OCI-LY3 (cell line): ENCODE measurements at regions not wholly inside any gene's neighbourhood (a gene's known extent, or its start where the extent isn't known, plus 50 kb on each side); places are given as distances from the start of the nearest gene placed in this dataset.

Experiments
- H2AFZ ChIP-seq: fragments of 200-600, 300-600 bp; shearing (Covaris generic); 2 replicates; pipeline ENCODE4 v1.6.0; 2014; ENCODE audit warnings: antibody characterized with exemption, low read depth, low read length
- H3K27ac ChIP-seq: fragments of 200-600, 300-600 bp; sonication (generic); 2 replicates; pipeline ENCODE4 v1.5.1; 2014; ENCODE audit warnings: mild to moderate bottlenecking, low read length, moderate library complexity, mixed read lengths
- H3K27me3 ChIP-seq: fragments of 200-600, 300-600 bp; sonication (generic); 2 replicates; pipeline ENCODE4 v1.6.1; 2014; ENCODE audit warnings: low read depth, low read length, mixed read lengths
- H3K36me3 ChIP-seq: fragments of 200-600, 300-600 bp; sonication (generic); replicated peaks from 2 replicates; pipeline ENCODE3; 2014; ENCODE audit warnings: low read depth, low read length, mixed read lengths
- H3K4me1 ChIP-seq: fragments of 300-600, 200-600 bp; sonication (generic); 2 replicates; pipeline ENCODE4 v1.6.1; 2014; ENCODE audit warnings: low read length, mixed read lengths
- H3K4me2 ChIP-seq: fragments of 200-600, 300-600 bp; sonication (generic); 2 replicates; pipeline ENCODE4 v1.6.1; 2014; ENCODE audit warnings: low read length, mixed read lengths
- H3K4me3 ChIP-seq: fragments of 300-600, 200-600 bp; sonication (generic); 2 replicates; pipeline ENCODE4 v1.5.1; 2014; ENCODE audit warnings: antibody characterized with exemption, mild to moderate bottlenecking, low read length, moderate library complexity
- H3K79me2 ChIP-seq: fragments of 300-600, 200-600 bp; shearing (Covaris generic); 2 replicates; pipeline ENCODE4 v1.6.1; 2014; ENCODE audit warnings: mild to moderate bottlenecking, low read length, mixed read lengths
- H3K9ac ChIP-seq: fragments of 300-600, 200-600 bp; shearing (Covaris generic); 2 replicates; pipeline ENCODE4 v1.6.0; 2014; ENCODE audit warnings: mild to moderate bottlenecking, low read length, moderate library complexity
- H3K9me3 ChIP-seq: fragments of 200-600, 300-600 bp; shearing (Covaris generic); 2 replicates; pipeline ENCODE4 v1.6.1; 2014; ENCODE audit warnings: low read length, mixed read lengths; ENCODE audit not compliant: insufficient read depth
- H4K20me1 ChIP-seq: fragments of 200-600, 300-600 bp; sonication (generic); 2 replicates; pipeline ENCODE4 v1.6.1; 2016; ENCODE audit warnings: low read length, mixed read lengths; ENCODE audit not compliant: insufficient read depth
- CTCF ChIP-seq: fragments of 200-600, 300-600 bp; sonication (generic); IDR thresholded peaks from 2 replicates; pipeline ENCODE4 v1.5.1; 2014; ENCODE audit warnings: antibody characterized with exemption, low read length, low read depth
- EZH2phosphoT487 ChIP-seq: fragments of 200-600 bp; shearing (Covaris generic); IDR thresholded peaks from 2 replicates; pipeline ENCODE4 v1.6.1; 2018; ENCODE audit warnings: antibody characterized with exemption, mixed run types, low read depth

- no peaks in the 10 kb centered on the region for H3K27me3 ChIP-seq
- no peak overlapping the region for H3K4me2 ChIP-seq
- H3K9me3 ChIP-seq = no peaks in the 10 kb centered on the region
- no peaks in the 10 kb centered on the region for H3K79me2 ChIP-seq
- no peaks in the 10 kb centered on the region for H3K4me1 ChIP-seq
- no peak overlapping the region for H2AFZ ChIP-seq
- H4K20me1 ChIP-seq = no peaks in the 10 kb centered on the region
- no peak overlapping the region for H3K4me3 ChIP-seq
- H3K9ac ChIP-seq = no peak overlapping the region
- H3K27ac ChIP-seq = no peak overlapping the region
- TF ChIP-seq CTCF = no peak
- no peaks in the 10 kb centered on the region for H3K36me3 ChIP-seq
Observed at GRCh38 chr12:59452259-59452658, 143.6 kb upstream of the SLC16A7 start.

DNA sequence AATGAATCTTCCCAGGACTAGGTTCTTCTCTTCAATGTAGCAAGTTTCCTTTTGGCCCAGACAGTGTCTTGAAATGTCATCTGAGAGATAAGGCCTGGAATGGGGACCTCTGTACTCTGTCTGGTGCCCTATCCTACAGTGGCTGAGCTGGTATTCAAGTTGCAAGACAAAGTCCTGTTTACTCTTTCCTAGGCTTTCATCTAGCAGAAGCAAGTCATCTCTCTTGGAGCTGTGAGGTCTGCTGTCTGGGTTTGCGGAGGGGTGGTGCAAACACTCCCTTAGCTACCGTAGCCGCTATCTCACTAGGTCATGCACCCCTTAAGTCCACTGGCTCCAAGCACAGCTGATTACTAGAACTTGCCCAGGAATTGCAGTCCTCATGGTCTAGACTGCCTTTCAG is 149.7 kb upstream of the SLC16A7 start:
- Histone ChIP-seq H3K9ac (no peak overlapping the region), H3K27me3 (no peaks in the 10 kb centered on the region), H3K4me2 (no peak overlapping the region), H4K20me1 (no peaks in the 10 kb centered on the region), H3K79me2 (no peaks in the 10 kb centered on the region), H3K4me1 (no peaks in the 10 kb centered on the region), H3K27ac (no peak overlapping the region), H3K4me3 (no peak overlapping the region), H3K9me3 (no peaks in the 10 kb centered on the region), H2AFZ (no peak overlapping the region), H3K36me3 (no peaks in the 10 kb centered on the region)
- TF ChIP-seq CTCF = no peak
- no peak for TF ChIP-seq EZH2phosphoT487

GRCh38 chr12:59444932-59445331 is 150.9 kb upstream of the SLC16A7 start:
- no peak overlapping the region for H3K4me3 ChIP-seq
- H2AFZ ChIP-seq = no peak overlapping the region
- H3K4me2 ChIP-seq = no peak overlapping the region
- H3K79me2 ChIP-seq = no peaks in the 10 kb centered on the region
- no peak overlapping the region for H3K9ac ChIP-seq
- no peaks in the 10 kb centered on the region for H4K20me1 ChIP-seq
- no peaks in the 10 kb centered on the region for H3K27me3 ChIP-seq
- H3K9me3 ChIP-seq = no peaks in the 10 kb centered on the region
- TF ChIP-seq EZH2phosphoT487 (no peak), CTCF (peak; percentile 67)
- no peaks in the 10 kb centered on the region for H3K36me3 ChIP-seq
- H3K27ac ChIP-seq = no peak overlapping the region
- H3K4me1 ChIP-seq = no peaks in the 10 kb centered on the region

- TF ChIP-seq CTCF (no peak), EZH2phosphoT487 (no peak)
- H3K4me1 ChIP-seq = no peaks in the 10 kb centered on the region
- no peaks in the 10 kb centered on the region for H3K27me3 ChIP-seq
- H3K79me2 ChIP-seq = no peaks in the 10 kb centered on the region
- H3K4me3 ChIP-seq = no peak overlapping the region
- H3K9me3 ChIP-seq = no peaks in the 10 kb centered on the region
- no peak overlapping the region for H3K27ac ChIP-seq
- no peak overlapping the region for H3K9ac ChIP-seq
- H2AFZ ChIP-seq = no peak overlapping the region
- H3K36me3 ChIP-seq = no peaks in the 10 kb centered on the region
- H4K20me1 ChIP-seq = no peaks in the 10 kb centered on the region
- no peak overlapping the region for H3K4me2 ChIP-seq
Observed at GRCh38 chr12:59432057-59432456, 163.8 kb upstream of the SLC16A7 start.
